ENCODE measurements at regions not wholly inside any gene's neighbourhood (a gene's known extent, or its start where the extent isn't known, plus 50 kb on each side); places are given as distances from the start of the nearest gene placed in this dataset.
"Not testable (repeated sequence)": the region's sequence is repeated elsewhere in the genome, so short reads cannot be mapped to it uniquely, and the experiment has no call there.

- no peak for DNase-seq
Measured at GRCh38 chr9:106783121-106783520, 79.8 kb upstream of the ZNF462 start.

GRCh38 chr9:106784076-106784475 lies 78.9 kb upstream of the ZNF462 start:
- peak; percentile 62 for DNase-seq

- no peak for DNase-seq
Measured at GRCh38 chr9:106785200-106785599, 77.8 kb upstream of the ZNF462 start.

- not testable (repeated sequence) for DNase-seq
Measured at GRCh38 chr9:106788021-106788420, 74.9 kb upstream of the ZNF462 start.

- peak; percentile 21 for DNase-seq
Measured at GRCh38 chr9:106795031-106795430, 67.9 kb upstream of the ZNF462 start.

- peak; percentile 51 for DNase-seq
Measured at GRCh38 chr9:106796771-106797170, 66.2 kb upstream of the ZNF462 start.

GRCh38 chr9:106797299-106797698 lies 65.7 kb upstream of the ZNF462 start:
- DNase-seq: peak; percentile 34

GRCh38 chr9:106798016-106798799 lies 64.8 kb upstream of the ZNF462 start:
- DNase-seq: no peak

- peak; percentile 94 for DNase-seq
Measured at GRCh38 chr9:106799152-106799551, 63.8 kb upstream of the ZNF462 start.

GRCh38 chr9:106800701-106801270 lies 62.2 kb upstream of the ZNF462 start:
- peak; percentile 18 for DNase-seq

- no peak for DNase-seq
Measured at GRCh38 chr9:106801816-106802215, 61.1 kb upstream of the ZNF462 start.

All from fibroblast of skin of right quadriceps (primary cell).